ENCODE measurements at regions not wholly inside any gene's neighbourhood (a gene's known extent, or its start where the extent isn't known, plus 50 kb on each side); places are given as distances from the start of the nearest gene placed in this dataset.

- no peak for TF ChIP-seq ZNF70 (CRISPR knock-in tag; IDR thresholded peaks at IDR 0.05)
- no peak for TF ChIP-seq GLIS3 (CRISPR knock-in tag; IDR thresholded peaks at IDR 0.05)
- TF ChIP-seq PPARA (CRISPR knock-in tag; IDR thresholded peaks at IDR 0.05; ENCODE audit: borderline replicate concordance) = no peak
- TF ChIP-seq PATZ1 (CRISPR knock-in tag; IDR thresholded peaks at IDR 0.05; ENCODE audit: borderline replicate concordance) = no peak
These were observed 144.1 kb upstream of the BACH2 start for GRCh38 chr6:90440586-90441283.

All from SK-N-SH treated with all-trans-retinoic acid at 6 μM for 48 hours (cell line).